Activated naive CD8-positive, alpha-beta T cell (primary cell): ENCODE measurements at regions not wholly inside any gene's neighbourhood (a gene's known extent, or its start where the extent isn't known, plus 50 kb on each side); places are given as distances from the start of the nearest gene placed in this dataset.

ENCODE experiments used
- H3K27ac Mint-ChIP-seq: one replicate; pipeline ENCODE4 v1.8.0; 2021; ENCODE audit warnings: mixed read lengths
- H3K27me3 Mint-ChIP-seq: one replicate; pipeline ENCODE4 v1.8.0; 2021; ENCODE audit warnings: mixed read lengths
- H3K36me3 Mint-ChIP-seq: one replicate; pipeline ENCODE4 v1.8.0; 2021; ENCODE audit warnings: mixed read lengths
- H3K4me1 Mint-ChIP-seq: one replicate; pipeline ENCODE4 v1.8.0; 2021; ENCODE audit warnings: low read depth, mixed read lengths
- H3K4me3 Mint-ChIP-seq: one replicate; pipeline ENCODE4 v1.8.0; 2021; ENCODE audit warnings: mild to moderate bottlenecking, mixed read lengths
- H3K9me3 Mint-ChIP-seq: one replicate; pipeline ENCODE4 v1.8.0; 2021; ENCODE audit warnings: low read depth, mixed read lengths

DNA sequence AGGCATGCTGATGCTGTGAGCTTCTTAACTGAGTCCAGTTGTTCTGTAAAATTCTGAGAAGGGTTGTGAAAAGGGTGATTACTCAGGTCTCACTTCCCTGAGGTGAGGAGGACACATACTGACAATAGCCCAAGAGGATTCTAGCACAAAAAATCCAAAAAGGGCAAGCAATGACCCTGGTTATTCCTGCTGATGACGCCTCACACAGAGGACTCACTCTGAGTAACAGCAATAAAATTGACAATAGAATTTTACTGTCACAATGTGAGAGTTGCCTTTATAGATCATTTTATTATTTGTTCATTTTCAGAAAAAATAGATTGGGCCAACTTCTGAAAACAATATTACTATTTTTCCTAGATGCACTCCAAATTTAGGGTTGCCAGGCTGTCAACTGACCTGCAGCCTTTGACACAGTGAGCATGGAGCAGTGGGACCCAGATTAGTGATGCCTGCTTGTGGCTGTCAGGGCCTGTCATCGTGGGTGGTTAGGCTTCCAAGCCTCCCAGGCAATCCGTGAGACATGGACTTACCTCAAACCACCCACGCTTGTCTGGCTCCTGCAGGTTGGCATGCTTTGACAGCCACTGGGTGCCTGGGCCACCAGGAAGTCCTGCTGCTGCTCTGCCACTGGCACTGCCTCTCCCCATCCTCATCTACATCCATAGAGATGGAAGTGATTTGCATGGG, 396.0 kb upstream of the THBS1 start:
- Mint-ChIP-seq H3K27ac (no peak overlapping the region), H3K4me3 (no peak overlapping the region), H3K36me3 (no peaks in the 10 kb centered on the region), H3K27me3 (peaks cover 5% of the 10 kb centered on the region), H3K9me3 (no peaks in the 10 kb centered on the region), H3K4me1 (no peaks in the 10 kb centered on the region)

DNA sequence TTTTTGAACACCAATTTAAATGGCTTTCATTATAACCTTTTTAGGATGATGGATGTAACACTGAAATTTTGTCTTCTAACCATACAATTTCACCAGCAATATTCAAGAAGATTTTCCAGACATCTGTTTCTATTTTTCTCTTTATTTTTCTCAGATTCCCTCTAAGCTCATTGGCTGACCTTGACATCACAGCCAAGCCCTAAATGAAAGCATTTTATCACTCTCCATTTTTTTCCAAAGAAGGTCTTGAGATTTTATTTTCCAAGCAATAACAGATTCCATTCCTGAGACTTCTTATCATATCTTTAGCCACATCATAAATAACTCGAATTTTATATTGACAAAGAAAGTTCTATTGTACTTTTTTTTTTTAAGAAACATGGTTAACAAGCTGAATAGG, 392.6 kb upstream of the THBS1 start:
- Mint-ChIP-seq H3K27me3 (peaks cover 10% of the 10 kb centered on the region), H3K36me3 (no peaks in the 10 kb centered on the region), H3K27ac (no peak overlapping the region), H3K4me3 (no peak overlapping the region), H3K4me1 (no peaks in the 10 kb centered on the region), H3K9me3 (no peaks in the 10 kb centered on the region)

DNA sequence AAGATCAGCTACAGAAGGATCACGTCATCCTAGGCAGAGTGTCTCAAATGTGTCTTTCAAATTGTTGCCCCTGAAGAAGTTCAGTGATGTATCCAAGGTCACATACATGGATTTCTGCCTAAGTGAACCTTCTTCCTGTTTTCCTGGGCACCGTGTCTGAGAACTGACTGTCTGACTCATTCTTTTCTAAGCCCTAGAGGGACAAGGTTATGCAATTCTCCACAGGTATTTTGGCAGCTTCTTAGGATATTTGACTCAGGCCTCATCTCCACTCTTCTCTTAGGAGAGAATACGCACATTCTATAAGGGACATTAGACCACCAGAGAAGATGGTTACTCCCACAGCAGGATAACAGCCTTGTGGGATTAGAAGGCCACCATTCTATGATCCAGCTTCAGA, 391.9 kb upstream of the THBS1 start:
- no peaks in the 10 kb centered on the region for H3K4me1 Mint-ChIP-seq
- H3K4me3 Mint-ChIP-seq: no peak overlapping the region
- no peaks in the 10 kb centered on the region for H3K9me3 Mint-ChIP-seq
- H3K27me3 Mint-ChIP-seq: peaks cover 10% of the 10 kb centered on the region
- no peak overlapping the region for H3K27ac Mint-ChIP-seq
- H3K36me3 Mint-ChIP-seq: no peaks in the 10 kb centered on the region

DNA sequence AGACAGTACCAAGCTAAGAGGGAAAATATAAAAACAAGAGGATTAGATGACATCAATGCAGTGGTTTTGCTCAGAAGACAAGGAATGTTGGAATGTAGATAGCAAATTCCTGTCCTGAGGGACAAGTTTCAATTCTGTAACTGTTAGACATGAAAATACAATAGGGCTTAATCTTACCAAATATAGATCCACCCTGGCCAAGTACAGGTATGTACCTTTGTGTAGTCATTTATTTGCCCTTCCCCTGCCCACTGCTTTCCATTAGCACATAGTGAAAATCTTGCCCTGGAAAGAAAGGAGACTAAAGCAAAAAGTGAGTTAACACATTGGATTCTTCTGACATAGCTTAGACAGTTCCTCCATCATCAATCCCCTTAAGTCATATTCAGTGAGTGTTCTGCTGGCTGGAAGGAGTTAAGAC, 389.0 kb upstream of the THBS1 start:
- Mint-ChIP-seq H3K27ac (no peak overlapping the region), H3K4me1 (no peaks in the 10 kb centered on the region), H3K9me3 (no peaks in the 10 kb centered on the region), H3K27me3 (peaks cover 8% of the 10 kb centered on the region), H3K36me3 (no peaks in the 10 kb centered on the region), H3K4me3 (no peak overlapping the region)

DNA sequence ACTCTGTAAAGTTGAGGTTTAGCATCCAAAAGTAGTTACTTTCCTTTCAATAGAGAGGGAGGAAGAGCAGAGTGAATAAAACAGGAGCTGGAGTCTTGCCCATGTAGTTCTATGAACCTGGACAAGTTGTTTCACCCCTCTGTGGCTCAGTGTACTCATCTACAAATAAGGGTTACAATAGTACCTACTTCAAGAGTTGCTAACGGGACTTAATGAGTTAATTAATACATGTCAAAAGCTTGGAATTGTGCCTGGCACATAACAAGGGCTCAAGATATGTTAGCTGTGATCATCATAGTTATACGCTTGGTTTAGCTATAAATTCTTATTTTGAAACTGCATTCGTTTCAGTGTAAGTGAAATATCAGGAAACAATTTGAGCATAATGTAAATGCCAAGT, 388.5 kb upstream of the THBS1 start:
- H3K27me3 Mint-ChIP-seq: peaks cover 8% of the 10 kb centered on the region
- H3K4me3 Mint-ChIP-seq: no peak overlapping the region
- H3K27ac Mint-ChIP-seq: no peak overlapping the region
- H3K4me1 Mint-ChIP-seq: no peaks in the 10 kb centered on the region
- H3K9me3 Mint-ChIP-seq: no peaks in the 10 kb centered on the region
- H3K36me3 Mint-ChIP-seq: no peaks in the 10 kb centered on the region

DNA sequence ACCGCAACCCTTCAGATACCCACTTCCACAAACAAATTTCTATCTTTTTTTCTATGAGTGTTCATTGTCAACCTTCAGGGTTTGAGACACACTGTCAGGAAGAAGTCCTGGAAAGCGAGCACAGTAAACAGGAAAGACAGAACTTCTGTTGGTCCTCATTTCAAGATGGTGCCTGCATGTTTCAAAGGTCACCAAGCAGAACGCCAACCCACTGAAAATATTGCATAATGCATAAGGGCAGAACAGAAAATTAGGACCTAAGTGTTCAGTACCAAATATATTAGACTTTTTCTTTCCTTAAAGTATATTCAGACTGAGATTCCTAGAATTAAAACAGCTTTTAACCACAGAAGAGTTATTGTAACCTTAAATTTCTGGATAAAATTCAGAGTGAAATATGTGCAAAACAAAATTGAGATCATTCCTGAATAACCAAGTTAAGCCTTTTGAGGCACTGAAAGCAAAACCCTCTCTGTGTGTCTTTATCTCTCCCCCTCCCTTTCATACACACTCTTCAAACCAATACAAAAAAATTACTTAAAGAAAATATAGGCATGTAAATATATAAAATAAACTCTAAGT, 387.8 kb upstream of the THBS1 start:
- no peaks in the 10 kb centered on the region for H3K36me3 Mint-ChIP-seq
- H3K27ac Mint-ChIP-seq: no peak overlapping the region
- H3K4me3 Mint-ChIP-seq: no peak overlapping the region
- no peaks in the 10 kb centered on the region for H3K4me1 Mint-ChIP-seq
- H3K9me3 Mint-ChIP-seq: no peaks in the 10 kb centered on the region
- H3K27me3 Mint-ChIP-seq: peaks cover 8% of the 10 kb centered on the region

GRCh38 chr15:39193611-39194010, 387.3 kb upstream of the THBS1 start:
- Mint-ChIP-seq H3K9me3 (no peaks in the 10 kb centered on the region), H3K4me1 (no peaks in the 10 kb centered on the region), H3K27ac (no peak overlapping the region), H3K4me3 (no peak overlapping the region), H3K27me3 (peaks cover 8% of the 10 kb centered on the region), H3K36me3 (no peaks in the 10 kb centered on the region)

DNA sequence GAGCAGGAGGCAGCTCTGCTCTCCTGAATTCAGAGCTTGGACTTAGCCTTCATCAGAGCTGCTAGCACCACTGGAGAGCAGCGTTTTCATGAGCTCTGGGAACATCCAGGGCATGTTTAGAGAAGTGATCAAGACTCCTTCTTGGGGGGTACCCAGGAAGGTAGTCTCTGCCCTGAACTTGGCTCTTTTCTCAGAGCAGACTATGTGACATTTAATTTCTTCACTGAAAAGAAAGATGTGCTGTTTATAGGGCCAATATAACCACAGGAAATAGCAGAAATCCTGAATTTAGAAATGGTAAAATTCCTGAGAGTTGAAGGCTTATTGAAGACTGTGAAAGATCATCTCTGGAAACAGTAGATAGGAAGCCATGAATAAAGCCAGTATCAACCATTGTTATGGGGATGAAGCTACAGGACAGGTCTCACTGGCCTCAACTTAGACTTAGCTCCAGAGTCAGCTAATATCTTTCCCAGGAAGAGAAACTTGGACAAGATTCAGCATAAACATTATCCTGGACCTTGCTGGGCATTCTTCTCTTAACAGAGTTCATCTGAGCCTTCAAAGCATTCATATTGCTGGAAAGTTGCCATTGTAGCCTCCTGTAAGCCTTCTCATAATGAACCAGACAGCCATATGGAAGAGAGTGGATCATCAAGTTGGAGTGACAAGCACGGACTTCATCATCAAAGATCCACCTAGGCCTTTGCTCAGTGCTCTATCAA, 386.6 kb upstream of the THBS1 start:
- H3K36me3 Mint-ChIP-seq: no peaks in the 10 kb centered on the region
- peaks cover 5% of the 10 kb centered on the region for H3K27me3 Mint-ChIP-seq
- H3K4me1 Mint-ChIP-seq: no peaks in the 10 kb centered on the region
- H3K9me3 Mint-ChIP-seq: no peaks in the 10 kb centered on the region
- H3K27ac Mint-ChIP-seq: no peak overlapping the region
- no peak overlapping the region for H3K4me3 Mint-ChIP-seq

GRCh38 chr15:39195961-39196486, 384.9 kb upstream of the THBS1 start:
- Mint-ChIP-seq H3K9me3 (no peaks in the 10 kb centered on the region), H3K36me3 (no peaks in the 10 kb centered on the region), H3K4me3 (no peak overlapping the region), H3K27me3 (peaks cover 3% of the 10 kb centered on the region), H3K27ac (no peak overlapping the region), H3K4me1 (no peaks in the 10 kb centered on the region)

GRCh38 chr15:39198044-39199000, 382.6 kb upstream of the THBS1 start:
- H3K27me3 Mint-ChIP-seq: no peaks in the 10 kb centered on the region
- H3K4me3 Mint-ChIP-seq: no peak overlapping the region
- H3K9me3 Mint-ChIP-seq: no peaks in the 10 kb centered on the region
- H3K27ac Mint-ChIP-seq: no peak overlapping the region
- no peaks in the 10 kb centered on the region for H3K4me1 Mint-ChIP-seq
- H3K36me3 Mint-ChIP-seq: no peaks in the 10 kb centered on the region

GRCh38 chr15:39199076-39199475, 381.8 kb upstream of the THBS1 start:
- Mint-ChIP-seq H3K36me3 (no peaks in the 10 kb centered on the region), H3K27ac (no peak overlapping the region), H3K4me1 (no peaks in the 10 kb centered on the region), H3K9me3 (no peaks in the 10 kb centered on the region), H3K27me3 (no peaks in the 10 kb centered on the region), H3K4me3 (no peak overlapping the region)

DNA sequence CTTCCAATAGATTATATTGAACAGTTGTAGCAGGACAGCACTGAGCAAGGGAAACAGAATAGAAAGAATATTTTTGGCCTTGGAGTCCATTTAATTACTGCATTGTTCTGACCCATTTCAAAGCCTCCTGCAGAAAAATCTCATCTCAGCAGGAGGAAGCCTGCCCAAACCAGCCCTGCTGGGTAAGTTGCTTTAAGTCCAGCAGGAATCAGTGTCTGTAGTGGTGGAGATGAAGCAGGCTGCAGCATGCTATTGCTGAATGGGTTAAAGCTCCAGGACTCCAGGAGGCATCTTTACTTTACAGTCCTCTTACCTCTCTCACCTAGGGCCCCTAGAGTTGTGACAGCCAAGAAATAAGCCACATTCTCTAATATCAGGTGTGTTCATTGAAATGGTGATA, 380.3 kb upstream of the THBS1 start:
- Mint-ChIP-seq H3K4me3 (no peak overlapping the region), H3K36me3 (no peaks in the 10 kb centered on the region), H3K4me1 (no peaks in the 10 kb centered on the region), H3K27me3 (no peaks in the 10 kb centered on the region), H3K9me3 (no peaks in the 10 kb centered on the region), H3K27ac (no peak overlapping the region)

GRCh38 chr15:39202641-39203040, 378.2 kb upstream of the THBS1 start:
- Mint-ChIP-seq H3K27ac (no peak overlapping the region), H3K36me3 (no peaks in the 10 kb centered on the region), H3K4me1 (no peaks in the 10 kb centered on the region), H3K27me3 (no peaks in the 10 kb centered on the region), H3K4me3 (no peak overlapping the region), H3K9me3 (no peaks in the 10 kb centered on the region)

DNA sequence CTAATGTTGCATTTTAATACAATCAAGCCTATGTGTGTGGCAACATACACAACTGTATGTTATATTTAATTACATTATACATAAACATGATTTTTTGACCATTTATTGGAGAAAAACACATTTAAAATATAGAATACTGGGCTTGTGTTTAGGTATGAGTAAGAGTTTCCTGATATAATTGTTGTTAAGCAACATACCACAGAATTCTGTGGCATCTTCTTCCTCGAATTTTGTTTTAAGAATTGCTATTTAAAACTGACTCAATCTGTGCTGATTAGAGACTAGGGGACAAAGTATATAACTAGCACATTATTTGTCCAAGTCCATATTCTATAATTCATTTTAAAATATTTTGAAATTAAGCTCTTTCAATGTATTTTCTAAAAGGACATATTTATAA, 376.8 kb upstream of the THBS1 start:
- Mint-ChIP-seq H3K27ac (no peak overlapping the region), H3K36me3 (no peaks in the 10 kb centered on the region), H3K27me3 (no peaks in the 10 kb centered on the region), H3K9me3 (no peaks in the 10 kb centered on the region), H3K4me3 (no peak overlapping the region), H3K4me1 (no peaks in the 10 kb centered on the region)

DNA sequence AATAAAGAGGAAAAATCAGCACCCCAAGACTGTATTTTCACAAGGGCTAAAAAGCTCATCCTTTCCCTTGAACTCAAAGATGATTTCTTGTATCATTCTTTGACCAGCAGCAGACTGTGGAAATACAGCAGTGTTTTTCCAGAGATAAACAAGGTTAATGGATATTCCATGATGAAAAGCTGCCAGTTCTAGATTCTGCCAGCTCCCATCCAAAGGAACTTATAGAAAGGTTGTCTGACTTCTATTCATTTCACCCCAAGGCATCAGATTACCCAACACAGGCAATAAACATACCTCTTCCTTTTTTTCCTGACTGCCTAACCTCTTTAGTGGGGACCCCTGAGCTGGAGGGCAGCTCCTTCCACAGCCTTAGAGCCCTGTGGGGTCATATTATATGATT, 375.8 kb upstream of the THBS1 start:
- Mint-ChIP-seq H3K27ac (no peak overlapping the region), H3K27me3 (no peaks in the 10 kb centered on the region), H3K36me3 (no peaks in the 10 kb centered on the region), H3K9me3 (no peaks in the 10 kb centered on the region), H3K4me3 (no peak overlapping the region), H3K4me1 (no peaks in the 10 kb centered on the region)
